ENCODE measurements at regions not wholly inside any gene's neighbourhood (a gene's known extent, or its start where the extent isn't known, plus 50 kb on each side); places are given as distances from the start of the nearest gene placed in this dataset.
"Not testable (repeated sequence)": the region's sequence is repeated elsewhere in the genome, so short reads cannot be mapped to it uniquely, and the experiment has no call there.

- not testable (repeated sequence) for H3K4me3 ChIP-seq; DNase-seq (ENCODE audit: low spot score in 2 of 2); H3K36me3 ChIP-seq; H3K27me3 ChIP-seq; H3K27ac ChIP-seq; H3K4me1 ChIP-seq
- WGBS = 81% methylated on average over 3 of the region's 3 CpGs
- peaks cover 17% of the 10 kb centered on the region for H3K9me3 ChIP-seq
Observed at GRCh38 chr17:43345515-43345914, 53.3 kb upstream of the ARL4D start.

GRCh38 chr17:43344685-43345084 lies 54.1 kb upstream of the ARL4D start:
- TF ChIP-seq EP300 (IDR thresholded peaks at IDR 0.05) (no peak), POLR2AphosphoS5 (IDR thresholded peaks at IDR 0.05) (no peak), CTCF (IDR thresholded peaks at IDR 0.05) (no peak), POLR2A (IDR thresholded peaks at IDR 0.05) (no peak)

GRCh38 chr17:43342589-43342890 lies 56.3 kb upstream of the ARL4D start:
- Histone ChIP-seq H3K4me1 (peaks cover 7% of the 10 kb centered on the region), H3K36me3 (no peaks in the 10 kb centered on the region), H3K9me3 (peaks cover under 1% of the 10 kb centered on the region), H3K27me3 (no peaks in the 10 kb centered on the region), H3K27ac (no peak overlapping the region), H3K4me3 (no peak overlapping the region)
- 35% methylated on average over 5 of the region's 5 CpGs for WGBS
- no peak for DNase-seq (ENCODE audit: low spot score in 2 of 2)
- TF ChIP-seq POLR2A (IDR thresholded peaks at IDR 0.05) = no peak
- TF ChIP-seq POLR2AphosphoS5 (IDR thresholded peaks at IDR 0.05) = no peak
- TF ChIP-seq CTCF (IDR thresholded peaks at IDR 0.05) = no peak
- TF ChIP-seq EP300 (IDR thresholded peaks at IDR 0.05) = no peak

More at GRCh38 chr17:43344685-43345084, 54.1 kb upstream of the ARL4D start:
- DNase-seq (ENCODE audit: low spot score in 2 of 2) = no peak
- no peak overlapping the region for H3K4me3 ChIP-seq
- H3K27ac ChIP-seq = no peak overlapping the region
- H3K36me3 ChIP-seq = no peaks in the 10 kb centered on the region
- H3K27me3 ChIP-seq = no peaks in the 10 kb centered on the region
- H3K4me1 ChIP-seq = peaks cover 7% of the 10 kb centered on the region
- 73% methylated on average over 6 of the region's 6 CpGs for WGBS
- H3K9me3 ChIP-seq = peaks cover 17% of the 10 kb centered on the region

- no peaks in the 10 kb centered on the region for H3K36me3 ChIP-seq
- no peak overlapping the region for H3K27ac ChIP-seq
- H3K9me3 ChIP-seq = no peaks in the 10 kb centered on the region
- no peak for DNase-seq (ENCODE audit: low spot score in 2 of 2)
- H3K4me3 ChIP-seq = no peak overlapping the region
- no peak for TF ChIP-seq POLR2AphosphoS5 (IDR thresholded peaks at IDR 0.05)
- no peak for TF ChIP-seq POLR2A (IDR thresholded peaks at IDR 0.05)
- no peak for TF ChIP-seq EP300 (IDR thresholded peaks at IDR 0.05)
- peaks cover 7% of the 10 kb centered on the region for H3K4me1 ChIP-seq
- 44% methylated on average over 7 of the region's 7 CpGs for WGBS
- H3K27me3 ChIP-seq = no peaks in the 10 kb centered on the region
Observed at GRCh38 chr17:43341715-43342588, 56.8 kb upstream of the ARL4D start.

GRCh38 chr17:43338886-43339516 lies 59.8 kb upstream of the ARL4D start:
- 57% methylated on average over 11 of the region's 11 CpGs for WGBS
- Histone ChIP-seq H3K4me3 (no peak overlapping the region), H3K27me3 (no peaks in the 10 kb centered on the region), H3K9me3 (no peaks in the 10 kb centered on the region), H3K27ac (no peak overlapping the region), H3K4me1 (peaks cover 8% of the 10 kb centered on the region), H3K36me3 (no peaks in the 10 kb centered on the region)
- peak in 1 of 2 donors; percentile 80 for DNase-seq (ENCODE audit: low spot score in 2 of 2)
- TF ChIP-seq POLR2AphosphoS5 (IDR thresholded peaks at IDR 0.05) (no peak), EP300 (IDR thresholded peaks at IDR 0.05) (no peak), CTCF (IDR thresholded peaks at IDR 0.05) (peak; percentile 60 to 69), POLR2A (IDR thresholded peaks at IDR 0.05) (no peak)

- Histone ChIP-seq H3K27ac (no peak overlapping the region), H3K36me3 (no peaks in the 10 kb centered on the region), H3K4me1 (peaks cover 11% of the 10 kb centered on the region), H3K27me3 (no peaks in the 10 kb centered on the region), H3K4me3 (no peak overlapping the region), H3K9me3 (no peaks in the 10 kb centered on the region)
- 78% methylated on average over 10 of the region's 10 CpGs for WGBS
- TF ChIP-seq POLR2AphosphoS5 (IDR thresholded peaks at IDR 0.05) (no peak), POLR2A (IDR thresholded peaks at IDR 0.05) (no peak), EP300 (IDR thresholded peaks at IDR 0.05) (no peak), CTCF (IDR thresholded peaks at IDR 0.05) (no peak)
- no peak for DNase-seq (ENCODE audit: low spot score in 2 of 2)
Observed at GRCh38 chr17:43337684-43338428, 60.9 kb upstream of the ARL4D start.
